Epithelial cell of esophagus (primary cell): ENCODE measurements at regions not wholly inside any gene's neighbourhood (a gene's known extent, or its start where the extent isn't known, plus 50 kb on each side); places are given as distances from the start of the nearest gene placed in this dataset.

Source experiments
- DNase-seq: peaks from one replicate; pipeline ENCODE4 v3.0.0; 2010; ENCODE audit warnings: low read depth
- H3K4me3 ChIP-seq: 2 replicates; pipeline ENCODE4 v1.5.1; 2011; ENCODE audit warnings: mild to moderate bottlenecking, low read length, control low read depth
- CTCF ChIP-seq: IDR thresholded peaks from 2 replicates; pipeline ENCODE4 v1.5.1; 2011; ENCODE audit warnings: low read depth, mild to moderate bottlenecking, low read length, control low read depth, inconsistent platforms; ENCODE audit not compliant: insufficient read depth; ENCODE audit errors: missing control alignments

DNA sequence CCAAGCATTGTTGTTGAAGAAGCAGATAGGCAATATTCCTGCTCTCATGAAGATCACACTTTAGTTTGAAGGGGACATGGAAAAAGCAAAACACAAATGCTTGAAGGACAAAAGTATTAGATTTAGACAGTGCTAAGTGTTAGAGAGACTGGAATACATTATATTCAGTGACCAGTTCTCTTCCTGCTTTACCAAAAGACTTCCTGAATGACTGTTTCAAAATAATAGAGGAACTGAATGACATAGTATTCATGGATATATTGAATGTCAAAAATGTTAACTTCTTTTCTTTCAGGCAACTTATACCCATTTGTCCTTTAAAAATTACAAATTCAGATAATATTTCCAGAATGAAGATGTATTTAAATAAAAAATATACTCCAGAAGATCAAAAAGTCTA is 178.0 kb upstream of the IVNS1ABP start:
- no peak overlapping the region for H3K4me3 ChIP-seq
- DNase-seq, result no peak
- TF ChIP-seq CTCF, result no peak

DNA sequence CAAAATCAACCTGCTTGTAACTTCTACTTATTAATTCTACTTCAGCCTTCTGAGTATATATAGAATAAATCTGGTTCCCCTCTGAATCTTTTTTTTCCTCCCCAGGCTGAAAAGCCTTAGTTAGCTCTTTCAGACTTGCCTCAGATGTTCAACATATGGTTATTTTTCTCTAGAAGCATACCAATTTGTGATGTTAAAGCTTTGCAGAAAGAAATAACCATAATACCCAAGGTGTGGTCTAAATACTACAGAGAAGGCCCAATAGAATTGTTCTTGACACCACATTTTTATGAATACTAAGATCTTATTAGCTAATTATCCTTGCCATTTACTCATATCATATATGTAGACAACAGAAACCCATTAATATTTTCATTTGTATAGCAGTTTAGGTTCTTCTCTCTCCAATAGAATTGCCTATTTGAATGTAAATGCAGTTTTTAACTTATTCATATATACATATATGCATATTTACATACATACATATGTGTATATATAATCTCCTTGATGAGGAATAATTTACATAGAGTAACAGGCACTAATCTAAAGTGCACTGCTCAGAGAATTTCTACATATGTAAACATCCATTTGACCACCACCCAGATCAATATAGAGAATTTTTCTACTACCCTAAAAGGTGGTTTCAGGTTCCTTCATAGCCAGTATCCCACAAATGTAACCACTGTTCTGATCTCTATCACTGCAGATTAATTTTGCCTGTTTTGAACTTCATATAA is 175.2 kb upstream of the IVNS1ABP start:
- H3K4me3 ChIP-seq, result no peak overlapping the region
- DNase-seq, result no peak
- no peak for TF ChIP-seq CTCF

DNA sequence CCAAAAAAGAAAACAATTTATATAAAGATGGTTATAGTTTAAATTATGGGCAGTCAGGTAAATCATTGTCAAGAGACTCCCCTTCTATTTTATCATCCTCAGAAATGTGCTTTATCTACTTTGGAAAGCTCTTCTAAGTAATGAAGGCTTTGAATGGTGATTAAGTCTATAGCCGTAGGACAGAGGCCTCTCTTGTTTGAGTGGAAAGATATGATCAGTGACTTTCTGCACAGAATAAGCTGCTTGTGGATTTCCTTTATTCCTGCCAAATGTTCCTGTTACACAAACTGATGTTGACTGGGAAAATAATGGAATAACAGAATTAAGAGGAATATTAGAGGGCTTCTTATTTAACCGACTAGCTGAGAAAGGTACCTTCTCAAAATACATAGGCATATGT is 174.6 kb upstream of the IVNS1ABP start:
- no peak for DNase-seq
- TF ChIP-seq CTCF, result no peak
- no peak overlapping the region for H3K4me3 ChIP-seq

DNA sequence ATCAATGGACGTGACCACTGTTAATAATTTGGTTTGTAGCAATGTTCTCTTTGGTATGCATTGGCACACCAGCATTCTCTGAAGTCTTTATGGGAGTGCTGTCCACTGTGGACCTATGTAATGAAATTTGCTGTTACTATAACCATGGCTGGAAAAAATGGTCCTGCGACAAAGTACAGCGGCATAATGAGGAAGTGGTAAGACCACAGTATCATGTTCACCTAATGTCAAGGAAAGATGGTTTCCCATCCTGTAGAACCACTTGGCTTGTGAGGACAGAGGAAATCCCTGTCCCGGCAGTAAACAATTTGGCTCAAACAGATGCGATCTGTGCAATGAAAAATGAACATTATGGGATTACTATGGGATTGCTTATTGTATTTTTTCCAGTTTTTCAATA is 173.9 kb upstream of the IVNS1ABP start:
- no peak for DNase-seq
- no peak for TF ChIP-seq CTCF
- H3K4me3 ChIP-seq, result no peak overlapping the region

DNA sequence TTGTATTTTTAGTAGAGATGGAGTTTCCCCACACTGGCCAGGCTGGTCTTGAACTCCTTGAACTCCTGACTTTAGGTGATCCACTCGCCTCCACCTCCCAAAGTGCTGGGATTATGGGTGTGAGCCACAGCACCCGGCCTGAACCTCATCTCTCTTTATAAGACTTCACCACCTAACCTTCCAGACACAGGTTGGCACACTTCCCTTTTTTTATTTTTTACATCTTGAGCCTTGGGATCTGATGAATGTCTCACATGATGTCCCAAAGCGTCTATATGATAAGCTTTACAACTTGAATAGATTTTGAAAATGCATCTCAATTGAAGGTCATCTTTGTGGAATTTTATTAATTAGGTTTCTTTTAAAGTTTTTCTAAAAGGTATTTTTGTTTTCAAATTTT is 172.4 kb upstream of the IVNS1ABP start:
- DNase-seq, result no peak
- TF ChIP-seq CTCF, result no peak

GRCh38 chr1:185488808-185489207 is 171.8 kb upstream of the IVNS1ABP start:
- DNase-seq, result peak; percentile 36
- TF ChIP-seq CTCF, result no peak
- H3K4me3 ChIP-seq, result no peak overlapping the region

More for the DNA sequence above, 172.4 kb upstream of the IVNS1ABP start:
- no peak overlapping the region for H3K4me3 ChIP-seq

GRCh38 chr1:185487936-185488335 is 170.9 kb upstream of the IVNS1ABP start:
- H3K4me3 ChIP-seq, result no peak overlapping the region
- no peak for TF ChIP-seq CTCF
- DNase-seq, result no peak
